RWPE1 (cell line): ENCODE measurements at regions not wholly inside any gene's neighbourhood (a gene's known extent, or its start where the extent isn't known, plus 50 kb on each side); places are given as distances from the start of the nearest gene placed in this dataset.

ENCODE experiments used
- CTCF ChIA-PET: fragments of 350-600 bp; sonication (Branson Sonifier 250); formaldehyde crosslinking; extraction: SDS; loops from one replicate; lab custom pipeline; 2021; lab: Yijun Ruan, JAX
- POLR2A ChIA-PET: fragments of 400-600 bp; formaldehyde crosslinking; extraction: SDS; loops from one replicate; lab custom pipeline; 2020; ENCODE audit warnings: antibody characterized with exemption; ENCODE audit not compliant: low non-redundant PET; lab: Yijun Ruan, JAX
- DNase-seq: peaks from one replicate; pipeline ENCODE4 v3.0.0; 2012; ENCODE audit warnings: low spot score
- H3K27ac ChIP-seq: fragments of 450-650 bp; 2 replicates; pipeline ENCODE4 v1.5.1; 2017
- TF ChIP-seq, protein P1 (sequence below): fragments of 450-650 bp; conservative IDR thresholded peaks from 2 replicates; pipeline ENCODE4 v1.5.1; 2017; ENCODE audit warnings: low read depth, mild to moderate bottlenecking

DNA sequence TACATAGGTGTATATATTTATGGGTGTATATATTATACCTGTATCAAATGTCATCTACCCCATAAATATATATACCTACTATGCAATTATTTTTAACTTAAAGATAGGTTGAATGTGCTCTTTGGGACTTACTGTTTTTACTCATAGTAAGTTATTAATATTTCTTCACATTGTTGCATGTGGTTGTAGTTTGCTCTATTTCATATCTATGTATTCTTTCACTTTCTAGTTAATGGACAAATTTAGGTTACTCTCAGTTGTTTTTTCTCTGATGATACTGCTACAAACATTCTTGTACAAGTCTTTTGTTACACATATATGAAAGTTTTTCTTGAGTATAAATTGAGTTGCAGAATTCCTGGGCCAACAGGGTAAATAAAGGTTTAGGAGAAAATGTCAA lies 601.8 kb upstream of the ID2 start:
- H3K27ac ChIP-seq: no peak overlapping the region
- POLR2A ChIA-PET: no interaction called here
- CTCF ChIA-PET: no interaction called here
- TF ChIP-seq, protein P1, sequence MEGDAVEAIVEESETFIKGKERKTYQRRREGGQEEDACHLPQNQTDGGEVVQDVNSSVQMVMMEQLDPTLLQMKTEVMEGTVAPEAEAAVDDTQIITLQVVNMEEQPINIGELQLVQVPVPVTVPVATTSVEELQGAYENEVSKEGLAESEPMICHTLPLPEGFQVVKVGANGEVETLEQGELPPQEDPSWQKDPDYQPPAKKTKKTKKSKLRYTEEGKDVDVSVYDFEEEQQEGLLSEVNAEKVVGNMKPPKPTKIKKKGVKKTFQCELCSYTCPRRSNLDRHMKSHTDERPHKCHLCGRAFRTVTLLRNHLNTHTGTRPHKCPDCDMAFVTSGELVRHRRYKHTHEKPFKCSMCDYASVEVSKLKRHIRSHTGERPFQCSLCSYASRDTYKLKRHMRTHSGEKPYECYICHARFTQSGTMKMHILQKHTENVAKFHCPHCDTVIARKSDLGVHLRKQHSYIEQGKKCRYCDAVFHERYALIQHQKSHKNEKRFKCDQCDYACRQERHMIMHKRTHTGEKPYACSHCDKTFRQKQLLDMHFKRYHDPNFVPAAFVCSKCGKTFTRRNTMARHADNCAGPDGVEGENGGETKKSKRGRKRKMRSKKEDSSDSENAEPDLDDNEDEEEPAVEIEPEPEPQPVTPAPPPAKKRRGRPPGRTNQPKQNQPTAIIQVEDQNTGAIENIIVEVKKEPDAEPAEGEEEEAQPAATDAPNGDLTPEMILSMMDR: no peak
- DNase-seq: no peak

DNA sequence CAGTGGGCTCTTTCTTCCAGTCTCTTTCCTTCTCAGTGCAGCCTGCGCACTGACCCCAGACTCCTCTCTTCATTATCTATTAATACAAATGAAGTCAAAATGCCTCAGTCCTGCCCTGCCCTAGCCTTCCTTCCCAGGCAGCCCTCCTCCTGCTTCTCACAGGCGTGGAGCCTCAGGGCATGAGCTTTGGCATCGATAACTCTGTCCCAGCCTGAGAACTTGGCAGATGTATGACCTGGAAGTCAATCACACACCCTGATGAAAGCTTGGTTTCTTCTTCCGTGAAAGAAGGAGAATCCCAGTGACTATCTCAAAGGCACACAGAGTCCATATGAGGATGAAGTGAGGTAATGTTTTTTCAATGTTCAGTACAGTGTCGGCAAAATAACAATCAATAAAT lies 600.7 kb upstream of the ID2 start:
- TF ChIP-seq, protein P1: no peak
- CTCF ChIA-PET: no interaction called here
- POLR2A ChIA-PET: no interaction called here
- DNase-seq: no peak
- no peak overlapping the region for H3K27ac ChIP-seq

DNA sequence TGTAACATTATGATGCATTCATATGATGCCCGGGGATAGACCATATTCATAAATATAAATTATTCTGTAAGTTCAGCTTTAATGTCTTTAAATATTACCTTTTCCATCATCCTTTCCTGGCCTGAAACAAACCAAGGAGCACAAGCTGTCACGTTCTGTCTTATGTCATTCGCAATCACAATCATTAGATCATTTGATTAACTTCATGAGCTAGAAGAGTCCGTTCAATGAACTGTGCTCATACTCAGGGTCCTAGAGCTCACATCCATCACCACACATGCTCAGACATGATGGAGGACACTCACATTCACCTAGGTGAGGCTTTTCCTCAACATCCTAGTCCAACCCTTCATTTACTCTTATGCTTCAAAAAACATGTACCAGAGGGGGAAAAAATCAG lies 599.0 kb upstream of the ID2 start:
- no peak for DNase-seq
- TF ChIP-seq, protein P1: no peak
- POLR2A ChIA-PET: interaction anchor here (0.6 kb wide), 1 partner anchor 599 kb away, joined by 3 read pairs; the partner anchor contains the start of gene ID2
- no peak overlapping the region for H3K27ac ChIP-seq
- CTCF ChIA-PET: no interaction called here

DNA sequence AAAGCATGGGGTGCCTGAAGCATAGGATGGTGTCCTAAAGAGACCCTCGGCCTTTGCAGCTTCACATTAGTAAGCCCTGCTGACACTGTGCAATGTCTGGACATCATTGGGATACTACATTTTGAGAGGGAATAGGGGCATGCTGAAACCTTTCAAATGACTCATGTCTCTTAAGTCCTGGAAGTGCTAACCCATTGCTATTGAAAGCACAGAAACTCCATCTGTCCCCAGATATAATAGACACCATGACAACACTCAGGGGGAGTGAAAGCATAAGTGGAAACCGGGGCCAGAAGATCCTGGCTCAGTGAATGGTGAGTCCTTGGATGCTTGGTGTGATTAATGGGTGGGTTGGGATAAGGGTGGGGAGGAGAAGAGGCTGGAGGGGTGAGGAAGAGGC lies 595.5 kb upstream of the ID2 start:
- H3K27ac ChIP-seq: no peak overlapping the region
- CTCF ChIA-PET: no interaction called here
- POLR2A ChIA-PET: no interaction called here
- no peak for DNase-seq
- TF ChIP-seq, protein P1: no peak

DNA sequence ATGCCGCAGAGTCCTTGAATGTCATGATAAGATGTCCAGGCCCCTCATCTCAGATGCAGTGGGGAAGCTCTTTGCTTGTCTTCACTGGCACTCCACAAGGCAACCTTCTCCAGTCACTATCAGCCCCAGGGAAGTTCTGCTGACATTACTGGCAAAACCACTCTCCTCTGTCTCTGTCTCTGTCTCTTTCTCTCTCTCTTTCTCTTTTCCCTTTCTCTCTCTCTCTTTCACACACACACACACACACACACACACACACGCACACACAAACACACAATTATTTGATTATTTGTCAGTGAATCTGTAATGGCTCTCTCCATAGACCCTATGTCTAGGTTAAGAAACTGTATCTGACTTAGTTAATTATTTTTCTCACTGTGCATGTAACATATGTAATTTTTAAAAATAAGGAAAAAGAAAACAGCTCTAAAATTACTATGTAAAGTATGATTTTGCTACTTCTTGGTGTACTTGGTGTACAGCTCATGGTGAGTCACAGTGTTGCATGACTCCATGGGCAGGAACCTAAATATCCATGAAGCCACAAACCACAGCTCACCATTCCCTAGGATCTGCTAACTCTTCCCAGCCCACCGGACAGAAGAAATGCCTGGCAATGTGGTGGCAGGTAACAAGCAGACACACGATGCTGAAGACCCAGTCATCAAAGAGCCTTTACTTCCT lies 594.9 kb upstream of the ID2 start:
- ChIA-PET CTCF (no interaction called here), POLR2A (no interaction called here)
- H3K27ac ChIP-seq: peak overlapping the region; percentile 50
- peak; percentile 34 for DNase-seq
- TF ChIP-seq, protein P1: no peak

DNA sequence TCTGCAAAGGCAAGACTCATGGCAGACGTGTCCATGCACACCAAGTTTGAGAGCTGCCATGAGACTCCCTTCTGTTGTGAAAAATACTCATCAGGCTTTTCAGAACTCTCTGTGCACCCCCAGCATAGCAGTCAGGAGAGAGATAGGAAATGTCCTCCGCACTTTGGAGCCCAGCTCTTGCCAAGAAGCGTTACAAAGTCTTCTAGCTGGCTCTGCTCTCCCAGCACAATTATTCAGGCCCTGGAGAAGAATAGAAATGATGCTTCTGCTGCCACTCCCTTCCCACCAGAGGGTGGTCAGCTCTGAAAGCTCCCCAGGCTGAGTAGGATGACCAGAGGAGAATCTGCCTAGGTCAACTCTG lies 594.4 kb upstream of the ID2 start:
- CTCF ChIA-PET: no interaction called here

More for the DNA sequence above, 594.4 kb upstream of the ID2 start:
- H3K27ac ChIP-seq: peak overlapping the region; percentile 50
- TF ChIP-seq, protein P1: no peak
- POLR2A ChIA-PET: no interaction called here
- no peak for DNase-seq
